ENCODE measurements at regions not wholly inside any gene's neighbourhood (a gene's known extent, or its start where the extent isn't known, plus 50 kb on each side); places are given as distances from the start of the nearest gene placed in this dataset.

DNA sequence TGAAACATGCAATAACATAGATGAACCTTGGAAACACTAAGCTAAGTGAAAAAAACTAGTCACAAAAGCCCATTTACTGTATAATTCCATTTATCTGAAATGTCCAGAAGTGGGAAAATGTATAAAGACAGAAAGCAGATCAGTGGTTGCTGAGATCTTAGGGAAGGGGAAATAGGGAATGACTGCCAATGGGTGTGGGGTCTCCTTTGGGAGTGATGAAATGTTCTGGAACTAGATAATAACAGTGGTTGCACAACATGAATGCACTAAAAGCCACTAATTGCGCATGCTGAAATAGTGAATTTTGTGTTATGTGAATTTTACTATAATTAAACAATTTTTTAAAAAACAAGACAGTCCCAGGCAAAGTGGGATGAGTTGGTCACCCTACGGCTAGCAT, 472.8 kb downstream of the CCDC171 start:
- DNase-seq (ENCODE audit: low read depth): no peak

GRCh38 chr9:16026886-16027285, 474.0 kb downstream of the CCDC171 start:
- no peak for DNase-seq (ENCODE audit: low read depth)

GRCh38 chr9:16028548-16028947, 475.7 kb downstream of the CCDC171 start:
- DNase-seq (ENCODE audit: low read depth): no peak

DNA sequence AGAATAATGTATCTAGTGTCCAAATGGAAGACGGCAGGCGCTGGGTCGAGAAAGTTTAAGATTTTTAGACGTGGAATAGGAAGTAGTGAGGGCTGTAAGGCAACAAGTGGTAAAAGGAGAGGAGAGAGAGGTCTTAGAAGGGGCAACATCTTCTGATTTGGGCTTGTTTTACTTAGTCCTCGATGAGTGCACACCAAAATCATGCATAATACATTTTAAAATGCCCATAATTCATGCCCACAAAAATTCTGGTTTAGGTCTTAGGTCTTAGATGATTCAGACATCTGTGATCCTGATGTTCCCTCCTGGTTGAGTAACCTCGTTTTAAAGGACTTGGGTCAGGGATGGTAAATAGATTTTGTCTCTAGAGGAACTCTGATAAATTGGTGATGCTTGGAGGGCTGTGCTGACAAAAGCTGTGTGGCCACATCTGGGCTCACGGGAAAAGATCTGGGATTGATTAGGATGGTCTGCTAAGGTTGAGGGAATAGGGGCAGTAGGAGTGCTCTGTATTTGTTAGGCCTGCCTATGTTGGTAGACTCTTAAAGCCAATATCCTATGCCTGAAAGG, 476.3 kb downstream of the CCDC171 start:
- peak; percentile 49 for DNase-seq (ENCODE audit: low read depth)

- no peak for DNase-seq (ENCODE audit: low read depth)
Measured at GRCh38 chr9:16029796-16030363, 477.0 kb downstream of the CCDC171 start.

DNA sequence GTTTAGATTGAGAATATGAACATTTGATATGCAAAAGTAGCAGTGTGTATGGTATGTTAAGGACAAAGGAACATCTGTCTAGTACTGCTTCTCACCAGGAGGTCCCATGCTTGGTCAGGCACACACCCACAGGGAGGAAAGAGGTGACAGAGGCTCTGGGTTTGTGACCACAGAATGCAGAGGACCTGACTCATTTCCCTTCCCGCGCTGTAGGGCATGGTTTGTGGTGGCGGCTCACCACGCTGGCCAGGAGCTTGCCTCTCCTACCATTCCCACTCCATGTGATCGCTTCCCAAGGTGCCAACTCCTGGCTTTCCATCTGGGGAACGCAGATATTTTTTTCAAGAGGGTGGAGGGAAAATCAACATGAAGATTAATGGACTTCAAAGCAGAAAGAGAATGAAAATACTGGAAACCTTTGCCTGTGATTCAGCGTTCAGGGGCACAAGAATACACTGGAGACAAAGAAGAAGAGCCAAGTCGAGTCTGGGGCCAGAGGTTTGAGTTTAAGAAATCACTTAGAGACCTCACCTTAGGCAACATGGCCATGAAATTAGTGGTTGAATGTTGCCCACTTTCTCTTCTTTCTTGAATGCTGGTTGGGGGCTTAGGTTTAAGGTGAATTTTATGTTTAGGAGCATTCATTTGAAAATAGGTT, 477.8 kb downstream of the CCDC171 start:
- peak; percentile 75 for DNase-seq (ENCODE audit: low read depth)

DNA sequence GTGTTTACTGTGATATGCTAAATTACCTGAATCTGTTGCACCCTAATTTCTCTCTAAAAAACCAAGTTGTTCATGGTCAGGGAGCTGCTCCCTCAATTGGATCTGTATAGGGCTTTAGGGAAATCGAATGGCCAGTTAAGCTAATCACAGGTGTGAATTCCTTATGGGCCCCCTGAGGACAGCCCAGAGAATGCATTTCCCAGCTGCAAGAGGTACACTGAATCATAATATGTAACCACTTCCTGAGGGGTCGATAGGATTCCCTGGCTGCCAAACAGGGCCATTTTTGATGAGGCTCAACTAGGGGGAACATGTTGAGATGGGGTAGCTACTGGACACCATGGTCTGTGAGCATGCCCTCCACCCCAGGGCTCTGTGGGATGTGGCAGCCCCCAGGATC, 478.6 kb downstream of the CCDC171 start:
- no peak for DNase-seq (ENCODE audit: low read depth)

DNA sequence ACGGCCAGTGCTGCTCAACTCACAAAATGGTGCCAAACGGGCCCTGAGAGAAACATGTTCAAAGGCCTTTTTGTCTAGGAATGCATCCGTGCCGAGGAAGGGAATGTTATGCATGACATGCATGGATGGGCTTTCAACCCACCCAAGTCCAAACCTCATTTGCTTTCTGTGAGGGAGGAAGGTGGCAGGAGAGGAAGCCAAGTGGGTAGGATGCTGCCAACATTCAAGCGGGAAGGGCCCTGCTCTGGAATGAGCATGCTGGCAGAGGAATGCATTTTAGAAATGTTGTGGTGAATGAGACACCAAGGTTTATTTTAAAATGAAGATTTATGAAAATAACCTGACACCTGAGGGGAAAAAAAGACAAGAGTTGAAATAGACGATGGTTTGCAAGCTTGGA, 479.1 kb downstream of the CCDC171 start:
- no peak for DNase-seq (ENCODE audit: low read depth)

DNA sequence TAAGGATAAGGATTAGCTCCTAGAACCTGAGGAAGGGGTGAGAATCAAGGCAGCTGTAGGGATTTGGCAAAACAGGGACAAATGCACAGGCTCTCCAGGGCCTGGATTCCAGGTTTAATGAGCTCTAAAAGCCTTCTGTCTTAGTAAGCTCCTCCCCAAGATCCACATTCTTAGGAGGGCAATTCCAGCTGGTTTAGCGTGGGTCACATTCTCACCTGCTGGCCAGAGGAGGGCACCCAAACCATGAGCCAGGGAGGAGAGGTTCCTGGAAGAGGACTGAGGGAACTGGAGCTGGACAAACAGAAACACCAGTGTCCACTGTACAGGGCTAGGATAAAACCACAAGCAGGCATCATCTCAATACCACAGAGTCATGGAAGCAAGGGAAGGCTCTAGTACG, 480.0 kb downstream of the CCDC171 start:
- no peak for DNase-seq (ENCODE audit: low read depth)

DNA sequence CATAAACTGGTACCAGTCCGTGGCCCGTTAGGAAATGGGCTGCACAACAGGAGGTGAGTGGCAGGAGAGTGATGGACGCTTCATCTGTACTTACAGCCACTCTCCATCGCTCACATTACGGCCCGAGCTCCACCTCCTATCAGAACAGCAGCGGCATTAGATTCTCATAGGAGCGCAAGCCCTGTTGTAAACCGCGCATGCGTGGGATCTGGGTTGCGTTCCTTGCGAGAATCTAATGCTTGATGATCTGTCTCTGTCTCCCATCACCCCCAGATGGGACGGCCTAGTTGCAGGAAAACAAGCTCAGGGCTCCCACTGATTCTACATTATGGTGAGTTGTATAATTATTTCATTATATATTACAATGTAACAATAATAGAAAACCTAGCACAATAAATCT, 480.4 kb downstream of the CCDC171 start:
- no peak for DNase-seq (ENCODE audit: low read depth)

- no peak for DNase-seq (ENCODE audit: low read depth)
Measured at GRCh38 chr9:16033921-16034691, 481.3 kb downstream of the CCDC171 start.

DNA sequence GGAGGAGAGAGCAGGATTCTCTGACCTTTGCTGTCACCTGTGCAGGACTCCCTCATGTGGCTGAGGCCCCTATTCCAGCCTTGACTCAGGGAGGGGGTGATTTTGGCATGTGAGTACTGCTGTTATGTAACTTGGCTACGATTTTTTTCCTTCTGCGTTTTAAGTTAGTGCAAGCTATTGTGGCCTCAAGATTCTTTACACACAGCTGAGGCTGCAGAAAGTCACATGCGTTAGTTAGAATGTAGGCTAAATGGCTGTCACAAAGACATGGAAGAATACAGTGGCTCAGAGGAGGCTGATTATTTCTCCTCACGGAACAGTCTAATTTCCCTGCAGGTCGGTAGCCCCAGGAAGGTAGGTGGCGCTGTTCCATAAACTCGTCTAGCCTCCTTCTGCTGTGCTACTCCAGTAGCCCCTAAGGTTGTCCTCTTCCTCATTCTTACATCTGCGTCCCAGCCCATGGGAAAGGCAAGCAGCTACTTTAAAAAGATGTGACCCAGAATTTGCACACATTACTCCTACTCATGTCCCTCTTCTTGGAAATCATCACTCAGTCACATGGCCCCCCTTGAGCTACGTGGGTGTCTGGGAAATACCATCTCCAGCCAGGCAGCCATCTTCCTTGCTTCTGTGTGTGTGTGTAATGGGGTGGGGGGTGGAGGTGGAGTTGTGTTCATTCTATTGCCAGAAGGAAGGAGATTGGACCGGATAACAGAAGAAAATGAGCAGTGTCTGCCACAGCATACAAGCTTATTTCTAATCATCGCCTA, 486.6 kb downstream of the CCDC171 start:
- DNase-seq (ENCODE audit: low read depth): no peak

- DNase-seq (ENCODE audit: low read depth): no peak
Measured at GRCh38 chr9:16039988-16040761, 487.3 kb downstream of the CCDC171 start.

DNA sequence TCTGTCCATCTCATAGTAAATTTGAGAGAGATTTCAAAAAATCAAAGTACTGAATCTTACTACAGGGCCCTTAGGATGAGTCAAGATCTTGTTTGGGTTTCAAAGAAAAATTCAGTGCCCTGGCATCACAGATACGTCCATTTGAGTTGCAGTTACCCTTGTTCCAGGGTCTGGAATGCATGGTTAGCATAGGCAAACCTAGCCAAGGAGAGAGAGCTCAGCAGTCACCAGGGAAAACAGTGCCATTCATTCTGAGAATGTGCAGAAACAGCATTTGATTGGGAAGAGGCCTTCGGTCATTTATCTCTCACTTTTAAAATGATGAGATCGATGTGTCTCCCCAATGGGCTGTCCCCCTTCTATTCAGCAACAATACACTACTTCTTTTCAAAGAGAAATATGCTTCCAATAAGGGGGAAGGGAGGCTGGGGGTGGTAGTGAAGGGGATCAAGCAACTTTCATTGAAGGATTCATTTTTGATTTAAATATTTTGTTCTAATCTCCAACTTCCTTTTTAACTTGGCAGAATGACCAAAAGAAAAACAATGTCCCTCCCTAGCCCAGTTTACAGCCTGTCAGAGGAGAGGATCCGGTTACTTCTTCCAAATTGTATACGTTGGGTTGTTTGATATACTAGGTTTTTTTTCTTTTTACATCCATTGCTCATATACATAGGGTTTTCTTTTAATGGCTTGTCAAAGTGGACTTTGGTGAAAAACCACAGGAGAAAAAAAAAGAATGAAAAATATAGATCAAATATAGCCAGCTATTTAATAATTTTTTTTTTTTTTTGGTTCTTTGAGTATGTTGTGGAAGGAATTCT, 491.1 kb downstream of the CCDC171 start:
- no peak for DNase-seq (ENCODE audit: low read depth)

DNA sequence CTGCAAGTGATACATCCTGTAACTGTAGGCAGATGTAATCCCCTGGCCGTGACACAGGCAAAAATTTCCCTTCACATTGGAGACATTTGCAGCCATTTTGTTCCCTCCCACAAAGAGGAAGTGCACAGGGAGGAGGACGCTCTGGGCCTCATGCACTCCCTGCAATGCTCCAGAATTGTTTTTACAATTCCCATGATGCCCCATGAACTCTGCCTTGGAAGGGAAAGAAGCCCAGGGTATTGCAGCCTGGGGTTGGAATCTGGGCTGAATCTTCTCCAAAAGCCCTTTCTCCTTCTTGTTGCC, 491.7 kb downstream of the CCDC171 start:
- DNase-seq (ENCODE audit: low read depth): no peak

- no peak for DNase-seq (ENCODE audit: low read depth)
Measured at GRCh38 chr9:16045651-16046280, 492.9 kb downstream of the CCDC171 start.

GRCh38 chr9:16046713-16047112, 493.9 kb downstream of the CCDC171 start:
- no peak for DNase-seq (ENCODE audit: low read depth)

GRCh38 chr9:16048129-16048528, 495.3 kb downstream of the CCDC171 start:
- no peak for DNase-seq (ENCODE audit: low read depth)

DNA sequence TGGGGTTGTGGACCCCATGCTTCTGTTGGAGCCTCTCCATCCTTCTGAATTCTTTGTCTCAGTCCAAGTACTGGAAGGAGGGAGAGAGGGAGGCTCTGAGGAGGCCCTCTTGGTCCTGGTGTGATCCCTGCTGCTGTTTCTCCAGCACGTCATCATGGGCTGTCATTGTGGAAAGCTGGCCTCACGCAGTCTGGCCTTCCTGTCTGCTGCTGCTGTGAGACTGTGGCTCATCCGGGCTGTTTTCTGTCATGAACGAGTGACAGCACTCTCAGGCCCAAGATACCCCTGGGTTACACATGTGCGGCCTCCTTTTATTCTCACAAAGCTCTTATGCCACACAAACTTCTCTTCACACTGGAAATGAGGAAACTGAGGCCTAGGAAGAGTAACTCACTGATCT, 499.3 kb downstream of the CCDC171 start:
- no peak for DNase-seq (ENCODE audit: low read depth)

- DNase-seq (ENCODE audit: low read depth): no peak
Measured at GRCh38 chr9:16052757-16053530, 500.1 kb downstream of the CCDC171 start.

Measured in GM04504 (cell line).